ENCODE measurements at regions not wholly inside any gene's neighbourhood (a gene's known extent, or its start where the extent isn't known, plus 50 kb on each side); places are given as distances from the start of the nearest gene placed in this dataset.

DNA sequence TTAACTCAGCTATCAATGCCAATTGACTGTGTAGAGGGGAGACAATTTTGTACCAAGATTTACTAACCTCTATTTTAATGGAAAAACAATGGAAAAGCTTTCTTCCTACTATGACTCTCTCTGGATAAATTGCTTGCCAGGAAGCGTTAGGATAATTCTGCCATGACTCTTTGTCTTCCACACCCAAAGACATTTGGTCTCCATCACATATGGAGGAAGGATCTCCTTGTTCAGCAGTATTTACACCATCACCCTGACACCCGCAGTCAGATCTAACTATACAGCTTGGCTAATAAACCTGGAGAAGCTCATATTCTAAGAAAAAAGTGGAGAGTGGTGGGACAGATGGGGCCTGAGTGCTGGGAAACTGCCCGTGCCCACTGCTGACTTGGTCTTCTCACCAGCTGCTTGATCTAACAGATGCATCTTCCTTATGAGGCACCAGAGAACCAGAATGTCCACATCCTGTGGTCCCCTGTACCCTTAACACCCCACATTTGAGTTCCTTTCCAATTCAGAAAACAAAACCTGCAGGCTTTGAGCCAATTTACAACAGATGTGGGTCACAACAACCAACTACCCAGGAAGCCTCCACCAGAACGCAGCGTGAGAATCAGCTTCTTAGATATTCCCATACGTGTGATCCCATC is 154.0 kb downstream of the DAD1 start:
- Histone ChIP-seq H3K4me3 (no peak overlapping the region), H3K4me1 (ENCODE audit: control insufficient read depth, insufficient read depth, low read length) (peaks cover 7% of the 10 kb centered on the region), H3K27ac (ENCODE audit: control insufficient read depth, insufficient read depth) (no peak overlapping the region), H3K9me3 (replicated peaks; ENCODE audit: control insufficient read depth, insufficient read depth, low read length) (no peaks in the 10 kb centered on the region), H3K79me2 (ENCODE audit: control insufficient read depth, insufficient read depth, low read length) (no peaks in the 10 kb centered on the region), H4K20me1 (ENCODE audit: control insufficient read depth, insufficient read depth) (no peaks in the 10 kb centered on the region), H3K36me3 (ENCODE audit: control insufficient read depth in 2 of 2, insufficient read depth in 2 of 2, low read length in 1 of 2) (no peaks in the 10 kb centered on the region), H3K9ac (ENCODE audit: control insufficient read depth, insufficient read depth, low read length) (no peak overlapping the region), H2AFZ (ENCODE audit: control insufficient read depth, low read depth, low read length) (no peak overlapping the region), H3K27me3 (replicated peaks in 1 of 2; ENCODE audit: control insufficient read depth in 2 of 2, insufficient read depth in 2 of 2, low read length in 1 of 2) (no peaks in the 10 kb centered on the region), H3K4me2 (ENCODE audit: control insufficient read depth, insufficient read depth) (no peak overlapping the region)
- CTCF ChIA-PET = interaction anchor here (2.9 to 7.0 kb wide), 5 partner anchors 12 to 45 kb away, joined by 8 to 45 read pairs (median 33); no protein-coding TSS in a partner anchor
- SMC1A ChIA-PET (ENCODE audit: uncharacterized antibody, unreplicated experiment) = interaction anchor here (0.9 to 4.1 kb wide), 8 partner anchors 11 to 133 kb away, joined by 3 to 43 read pairs (median 5); no protein-coding TSS in a partner anchor
- BruUV-seq (replicated peaks) = no TSS peak
- FAIRE-seq (no peak), DNase-seq (ENCODE audit: low read depth, low spot score) (no peak), ATAC-seq (no peak)
- intact Hi-C loops (cut with micrococcal nuclease; ENCODE audit: unreplicated experiment) = no loop called here
- 71% methylated on average over 6 of the region's 6 CpGs for WGBS (ENCODE audit: insufficient coverage, insufficient replicate concordance, low lambda C conversion rate, missing lambda C conversion rate)
- RAD21 ChIA-PET (ENCODE audit: unreplicated experiment) = interaction anchor here (1.1 to 3.5 kb wide), 3 partner anchors 24 to 45 kb away, joined by 3 to 16 read pairs (median 7); no protein-coding TSS in a partner anchor
- in situ Hi-C loops (cut with MboI) = no loop called here
- POLR2A ChIA-PET = no interaction called here
- TF ChIP-seq NBN (IDR thresholded peaks at IDR 0.05) (no peak), JUNB (IDR thresholded peaks at IDR 0.05) (no peak), ATF7 (IDR thresholded peaks at IDR 0.05; ENCODE audit: low read depth) (no peak), ZNF24 (IDR thresholded peaks at IDR 0.05) (no peak)
- TF ChIP-seq, protein P1, sequence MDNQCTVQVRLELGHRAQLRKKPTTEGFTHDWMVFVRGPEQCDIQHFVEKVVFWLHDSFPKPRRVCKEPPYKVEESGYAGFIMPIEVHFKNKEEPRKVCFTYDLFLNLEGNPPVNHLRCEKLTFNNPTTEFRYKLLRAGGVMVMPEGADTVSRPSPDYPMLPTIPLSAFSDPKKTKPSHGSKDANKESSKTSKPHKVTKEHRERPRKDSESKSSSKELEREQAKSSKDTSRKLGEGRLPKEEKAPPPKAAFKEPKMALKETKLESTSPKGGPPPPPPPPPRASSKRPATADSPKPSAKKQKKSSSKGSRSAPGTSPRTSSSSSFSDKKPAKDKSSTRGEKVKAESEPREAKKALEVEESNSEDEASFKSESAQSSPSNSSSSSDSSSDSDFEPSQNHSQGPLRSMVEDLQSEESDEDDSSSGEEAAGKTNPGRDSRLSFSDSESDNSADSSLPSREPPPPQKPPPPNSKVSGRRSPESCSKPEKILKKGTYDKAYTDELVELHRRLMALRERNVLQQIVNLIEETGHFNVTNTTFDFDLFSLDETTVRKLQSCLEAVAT (IDR thresholded peaks at IDR 0.05) = no peak
- TF ChIP-seq, protein P2, sequence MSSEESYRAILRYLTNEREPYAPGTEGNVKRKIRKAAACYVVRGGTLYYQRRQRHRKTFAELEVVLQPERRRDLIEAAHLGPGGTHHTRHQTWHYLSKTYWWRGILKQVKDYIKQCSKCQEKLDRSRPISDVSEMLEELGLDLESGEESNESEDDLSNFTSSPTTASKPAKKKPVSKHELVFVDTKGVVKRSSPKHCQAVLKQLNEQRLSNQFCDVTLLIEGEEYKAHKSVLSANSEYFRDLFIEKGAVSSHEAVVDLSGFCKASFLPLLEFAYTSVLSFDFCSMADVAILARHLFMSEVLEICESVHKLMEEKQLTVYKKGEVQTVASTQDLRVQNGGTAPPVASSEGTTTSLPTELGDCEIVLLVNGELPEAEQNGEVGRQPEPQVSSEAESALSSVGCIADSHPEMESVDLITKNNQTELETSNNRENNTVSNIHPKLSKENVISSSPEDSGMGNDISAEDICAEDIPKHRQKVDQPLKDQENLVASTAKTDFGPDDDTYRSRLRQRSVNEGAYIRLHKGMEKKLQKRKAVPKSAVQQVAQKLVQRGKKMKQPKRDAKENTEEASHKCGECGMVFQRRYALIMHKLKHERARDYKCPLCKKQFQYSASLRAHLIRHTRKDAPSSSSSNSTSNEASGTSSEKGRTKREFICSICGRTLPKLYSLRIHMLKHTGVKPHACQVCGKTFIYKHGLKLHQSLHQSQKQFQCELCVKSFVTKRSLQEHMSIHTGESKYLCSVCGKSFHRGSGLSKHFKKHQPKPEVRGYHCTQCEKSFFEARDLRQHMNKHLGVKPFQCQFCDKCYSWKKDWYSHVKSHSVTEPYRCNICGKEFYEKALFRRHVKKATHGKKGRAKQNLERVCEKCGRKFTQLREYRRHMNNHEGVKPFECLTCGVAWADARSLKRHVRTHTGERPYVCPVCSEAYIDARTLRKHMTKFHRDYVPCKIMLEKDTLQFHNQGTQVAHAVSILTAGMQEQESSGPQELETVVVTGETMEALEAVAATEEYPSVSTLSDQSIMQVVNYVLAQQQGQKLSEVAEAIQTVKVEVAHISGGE (CRISPR knock-in tag; IDR thresholded peaks at IDR 0.05) = no peak
